ENCODE measurements at regions not wholly inside any gene's neighbourhood (a gene's known extent, or its start where the extent isn't known, plus 50 kb on each side); places are given as distances from the start of the nearest gene placed in this dataset.
"Not testable (repeated sequence)": the region's sequence is repeated elsewhere in the genome, so short reads cannot be mapped to it uniquely, and the experiment has no call there.

DNA sequence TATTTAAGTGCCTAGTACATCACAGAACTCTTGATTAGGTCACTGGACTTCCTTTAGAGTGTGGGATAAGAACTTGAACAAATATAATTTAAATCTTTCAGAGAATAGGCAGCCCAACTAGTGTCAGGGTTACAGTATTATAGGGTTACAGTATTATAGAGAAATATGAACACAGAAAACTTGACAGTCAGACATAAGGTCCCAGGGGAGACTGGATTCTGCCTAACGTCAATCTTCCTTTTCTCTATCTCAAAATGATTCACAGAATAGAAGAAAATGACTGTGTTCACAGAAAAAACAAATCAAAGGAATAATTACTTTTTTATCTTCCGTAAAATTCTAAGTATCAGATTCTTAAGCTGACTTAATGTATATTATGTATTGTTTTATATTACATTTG is 623.8 kb downstream of the HTR1B start:
- no peak for DNase-seq

DNA sequence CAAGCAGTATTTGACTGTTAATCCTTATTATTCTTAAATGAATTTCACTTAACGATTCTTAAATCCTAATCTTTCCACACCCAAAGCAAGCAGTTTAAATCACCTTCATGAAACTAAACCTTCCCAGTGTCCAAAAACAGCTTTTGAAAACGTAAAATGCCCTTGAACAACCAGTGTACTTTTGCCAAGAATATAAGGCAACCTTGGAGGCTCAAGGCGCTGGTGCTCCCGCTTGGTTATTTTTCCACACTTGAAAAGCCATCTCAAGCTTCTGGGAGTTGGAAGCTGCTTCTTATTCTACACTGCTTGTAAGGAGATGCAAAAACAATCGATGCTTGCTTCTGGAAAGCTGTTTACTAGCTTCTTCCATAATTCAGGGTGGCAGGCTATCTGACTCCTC is 625.7 kb downstream of the HTR1B start:
- DNase-seq = no peak

DNA sequence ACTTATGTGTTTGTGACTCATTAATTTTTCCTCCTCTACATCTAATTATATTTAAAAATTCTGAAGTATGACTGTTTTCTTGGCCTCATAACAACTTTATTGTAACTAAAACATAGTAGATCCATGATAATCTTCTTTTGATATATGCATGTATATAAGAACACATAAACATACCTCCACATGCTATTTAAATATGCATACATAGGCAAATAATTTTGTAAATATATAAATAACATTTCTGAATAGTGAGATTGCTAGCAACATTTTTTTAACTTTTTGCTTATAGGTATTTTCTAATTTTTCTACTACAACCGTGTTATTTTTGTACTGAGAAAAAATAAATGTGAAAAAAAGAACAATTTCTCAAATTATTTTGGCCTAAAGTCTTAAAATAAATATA is 627.6 kb downstream of the HTR1B start:
- no peak for DNase-seq

DNA sequence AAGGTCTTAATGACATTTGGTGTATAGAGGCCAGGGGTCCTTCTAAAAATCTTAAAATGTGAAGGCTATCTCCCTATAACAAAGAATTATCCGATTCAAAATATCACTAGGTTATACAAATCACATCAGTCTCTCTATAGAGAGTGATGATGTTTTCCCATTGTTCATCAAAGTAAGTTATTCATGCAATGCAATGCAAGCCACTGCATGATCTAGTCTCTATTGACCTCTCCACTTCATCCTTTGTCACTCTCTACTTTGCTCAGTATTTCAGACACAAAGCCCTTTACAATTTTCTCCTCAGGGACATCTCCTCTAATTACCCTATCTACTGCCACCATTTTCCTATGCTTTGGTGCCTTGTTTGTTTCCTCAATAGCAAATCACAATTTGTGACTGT is 628.0 kb downstream of the HTR1B start:
- DNase-seq = no peak

DNA sequence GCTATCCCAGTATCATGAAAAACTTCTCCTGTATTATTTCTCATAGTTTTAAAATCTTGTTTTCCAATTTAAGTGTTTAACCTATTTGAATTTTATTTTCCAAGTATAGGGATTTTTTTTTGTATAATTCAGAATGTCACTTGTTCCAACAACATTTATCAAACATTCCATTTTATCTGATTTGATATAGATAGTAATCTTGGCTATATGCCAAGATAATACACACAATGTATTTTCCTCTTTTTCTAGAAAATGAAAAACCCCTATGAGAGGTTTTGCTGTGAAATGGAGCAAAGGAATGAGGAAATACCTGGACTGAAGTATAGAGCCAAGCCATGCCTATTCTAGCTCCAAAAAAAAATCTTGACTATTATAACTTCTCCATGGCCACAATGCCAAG is 628.9 kb downstream of the HTR1B start:
- no peak for DNase-seq

DNA sequence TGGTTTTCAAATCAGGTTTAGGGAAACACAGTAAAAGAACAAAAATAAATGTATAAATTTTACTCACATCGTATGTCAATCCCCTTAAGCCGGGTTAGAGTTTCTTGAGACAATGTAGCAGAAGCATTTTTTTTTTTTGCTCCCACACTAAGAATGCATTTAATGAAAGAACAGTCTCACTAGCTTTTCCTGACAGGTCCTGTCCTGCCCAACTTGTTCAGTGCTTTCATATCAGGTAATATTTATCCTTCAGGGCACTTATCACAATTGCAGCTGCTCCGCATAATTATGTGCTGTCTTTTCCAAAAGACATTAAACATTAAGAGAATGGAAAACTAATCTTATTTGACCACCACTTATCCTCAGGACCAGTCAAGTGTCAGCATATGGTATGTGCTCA is 632.0 kb downstream of the HTR1B start:
- DNase-seq = no peak

DNA sequence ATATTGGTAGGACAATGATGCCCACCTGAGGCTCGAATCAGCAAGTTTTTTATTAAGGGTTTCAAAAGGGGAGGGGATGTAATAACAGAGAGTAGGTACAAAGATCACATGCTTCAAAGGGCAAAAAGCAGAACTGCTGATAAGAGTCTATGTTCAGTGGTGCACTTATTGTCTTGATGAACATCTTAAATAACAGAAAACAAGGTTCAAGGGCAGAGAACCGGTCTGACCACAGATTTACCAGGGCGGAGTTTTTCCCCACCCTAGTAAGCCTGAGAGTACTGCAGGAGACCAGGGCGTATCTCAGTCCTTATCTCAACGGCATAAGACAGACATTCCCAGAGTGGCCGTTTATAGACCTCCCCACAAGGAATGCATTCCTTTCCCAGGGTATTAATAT is 639.7 kb downstream of the HTR1B start:
- not testable (repeated sequence) for DNase-seq

DNA sequence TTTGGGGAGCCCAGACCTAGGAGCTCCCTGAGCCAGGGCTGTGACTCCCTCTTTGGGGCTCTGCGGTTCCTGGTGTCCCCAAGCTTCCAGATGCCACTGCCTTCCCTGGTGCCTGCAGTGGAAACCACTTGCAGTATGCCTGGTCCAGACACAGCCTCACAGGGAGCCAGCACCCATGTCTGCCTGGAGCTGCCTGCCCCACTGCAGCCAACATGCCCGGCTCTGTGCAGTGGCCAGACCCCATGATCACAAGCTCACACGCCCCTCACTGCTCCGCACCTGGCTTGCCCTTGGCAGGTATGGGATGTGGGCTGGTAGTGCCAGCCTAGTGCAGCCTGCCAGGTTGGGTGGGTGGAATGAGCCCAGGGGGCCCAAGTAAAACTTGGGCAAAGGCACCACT is 644.8 kb downstream of the HTR1B start:
- DNase-seq = no peak

DNA sequence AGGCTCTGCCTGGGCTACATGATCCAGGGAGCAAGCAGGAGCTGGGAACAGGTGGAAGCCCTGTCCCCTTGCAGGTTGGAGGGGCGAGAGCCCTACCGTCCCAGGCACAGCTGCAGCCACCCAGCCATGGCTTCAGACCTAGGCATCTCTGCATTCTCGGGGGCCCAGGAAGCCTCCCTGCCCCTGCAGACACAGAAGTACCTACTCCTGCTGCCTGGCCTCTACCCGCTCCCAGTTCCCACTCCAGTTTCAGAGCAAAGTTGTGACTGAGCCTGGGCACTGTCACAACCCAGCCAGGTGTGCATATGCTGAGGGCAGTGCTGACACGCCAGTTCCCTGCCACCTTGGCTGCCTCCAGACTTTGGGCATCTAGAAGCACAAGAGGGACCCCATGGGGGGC is 645.9 kb downstream of the HTR1B start:
- DNase-seq = no peak

DNA sequence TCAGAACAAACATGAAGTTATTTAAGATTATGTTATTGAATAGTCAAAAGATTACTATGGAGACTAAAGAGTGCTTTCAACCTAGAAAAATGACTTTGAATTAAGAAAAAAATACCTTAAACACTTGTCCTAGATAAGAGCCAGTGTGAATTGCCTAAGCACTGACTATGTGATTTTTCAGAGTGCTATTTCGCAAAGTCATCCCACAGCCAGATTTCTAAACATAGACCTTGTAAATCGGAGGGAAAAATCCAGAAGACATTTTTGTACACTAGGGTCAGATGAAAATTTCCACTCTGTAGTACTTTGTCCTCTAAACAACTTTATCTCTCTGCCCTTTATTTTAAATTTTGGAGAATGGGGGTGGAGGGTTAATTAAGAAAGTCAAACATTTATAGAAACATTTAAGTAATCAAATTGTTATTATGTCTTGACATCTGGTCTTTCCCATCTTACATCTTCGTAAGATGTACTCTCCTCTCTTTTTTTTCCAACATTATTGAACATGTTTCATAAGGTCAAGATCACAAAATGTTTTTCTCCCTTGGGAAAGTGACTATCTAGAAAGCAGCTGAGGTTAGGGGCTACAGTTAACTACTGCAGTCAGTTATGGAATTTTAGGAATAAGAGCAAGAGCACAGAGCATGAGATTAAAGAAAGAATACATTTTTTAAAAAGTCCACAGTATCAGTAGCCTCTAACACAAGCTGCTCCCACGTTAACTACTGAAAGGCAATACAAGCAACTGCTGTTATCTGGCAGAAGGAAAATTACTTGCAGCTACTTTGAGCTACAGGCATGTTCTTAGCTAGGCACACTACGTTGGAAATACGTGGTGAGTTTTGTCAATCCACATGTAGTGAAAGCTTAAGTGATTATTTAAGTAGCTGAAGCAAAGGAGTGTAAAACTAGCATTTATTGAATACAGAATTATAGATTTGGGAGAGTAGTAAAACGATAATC is 648.5 kb downstream of the HTR1B start:
- DNase-seq = no peak

DNA sequence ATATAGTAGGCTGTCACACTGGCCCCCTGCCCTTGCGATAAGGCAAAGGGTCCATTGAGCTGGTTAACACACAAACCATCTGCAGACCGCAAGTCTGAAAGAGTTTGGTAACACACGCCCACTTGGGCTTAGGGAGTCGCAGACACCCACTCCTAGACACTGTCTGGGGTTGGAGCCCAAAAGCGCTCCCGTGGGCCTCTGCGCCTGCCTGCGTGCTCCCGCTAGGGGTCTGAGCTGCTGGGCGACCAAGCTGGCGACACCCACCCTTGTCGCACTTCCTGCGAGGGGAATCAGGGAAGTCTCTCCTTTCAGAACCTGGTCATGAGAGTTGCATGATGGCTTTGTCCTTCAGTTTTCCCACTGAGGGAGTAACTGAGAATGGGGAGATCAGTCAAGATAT is 653.0 kb downstream of the HTR1B start:
- DNase-seq = no peak

DNA sequence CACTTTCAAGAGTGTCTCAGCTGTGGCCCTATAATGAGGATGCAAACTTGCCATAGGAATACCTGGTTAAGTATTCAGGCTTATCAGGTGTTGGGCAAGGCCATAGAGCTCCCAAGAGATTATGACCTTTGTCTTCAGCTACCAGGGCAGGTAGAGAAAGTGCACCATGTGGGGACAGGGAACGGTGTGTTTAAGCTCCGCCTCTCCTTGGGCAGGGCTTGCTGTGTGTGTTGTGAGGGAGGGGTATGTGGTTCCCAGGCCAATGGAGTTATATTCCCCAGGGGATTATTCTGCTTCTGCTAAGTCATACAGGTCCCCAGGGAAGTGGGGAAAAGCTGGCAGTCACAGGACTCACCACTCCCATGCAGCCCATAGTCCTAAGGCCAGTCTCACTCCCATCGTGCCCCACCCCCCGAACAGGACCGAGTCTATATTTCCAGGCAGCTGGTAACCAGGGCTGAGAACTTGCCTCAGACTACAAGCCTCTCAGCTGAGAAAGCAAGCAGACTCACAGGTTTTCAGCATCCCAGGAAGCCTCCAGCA is 660.2 kb downstream of the HTR1B start:
- no peak for DNase-seq

DNA sequence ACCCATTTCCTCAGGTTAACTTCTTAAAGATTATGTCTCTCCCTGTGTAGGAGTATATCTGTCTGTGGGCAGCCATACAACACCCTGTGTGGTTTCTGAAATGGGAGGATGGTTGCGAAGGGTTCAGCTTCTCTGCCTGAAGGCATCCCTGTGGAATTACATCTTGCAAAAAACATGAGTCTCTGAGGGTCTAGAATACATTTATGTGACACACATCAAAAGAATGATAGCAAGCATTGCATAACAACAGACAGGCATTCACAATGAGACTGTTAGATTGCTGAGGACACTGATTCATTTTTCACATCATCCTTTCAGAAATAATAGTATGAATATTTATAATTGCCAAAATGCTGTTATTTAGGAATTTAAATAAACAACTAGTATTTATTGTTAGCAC is 670.9 kb downstream of the HTR1B start:
- no peak for DNase-seq

DNA sequence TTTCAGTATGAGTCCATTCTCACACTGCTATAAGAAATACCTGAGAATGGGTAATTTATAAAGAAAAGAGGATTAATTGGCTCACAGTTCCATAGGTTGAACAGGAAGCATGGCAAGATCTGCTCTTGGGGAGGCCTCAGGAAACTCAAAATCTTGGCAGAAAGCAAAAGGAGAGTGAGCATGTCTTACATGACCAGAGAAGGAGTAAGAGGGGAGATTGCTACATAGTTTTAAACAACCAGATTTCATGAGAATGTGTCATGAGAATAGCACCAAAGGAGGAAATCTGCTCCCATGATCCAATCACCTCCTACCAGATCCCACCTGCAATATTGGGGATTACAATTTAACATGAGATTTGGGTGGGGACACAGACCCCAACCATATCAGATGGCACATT is 672.4 kb downstream of the HTR1B start:
- no peak for DNase-seq

DNA sequence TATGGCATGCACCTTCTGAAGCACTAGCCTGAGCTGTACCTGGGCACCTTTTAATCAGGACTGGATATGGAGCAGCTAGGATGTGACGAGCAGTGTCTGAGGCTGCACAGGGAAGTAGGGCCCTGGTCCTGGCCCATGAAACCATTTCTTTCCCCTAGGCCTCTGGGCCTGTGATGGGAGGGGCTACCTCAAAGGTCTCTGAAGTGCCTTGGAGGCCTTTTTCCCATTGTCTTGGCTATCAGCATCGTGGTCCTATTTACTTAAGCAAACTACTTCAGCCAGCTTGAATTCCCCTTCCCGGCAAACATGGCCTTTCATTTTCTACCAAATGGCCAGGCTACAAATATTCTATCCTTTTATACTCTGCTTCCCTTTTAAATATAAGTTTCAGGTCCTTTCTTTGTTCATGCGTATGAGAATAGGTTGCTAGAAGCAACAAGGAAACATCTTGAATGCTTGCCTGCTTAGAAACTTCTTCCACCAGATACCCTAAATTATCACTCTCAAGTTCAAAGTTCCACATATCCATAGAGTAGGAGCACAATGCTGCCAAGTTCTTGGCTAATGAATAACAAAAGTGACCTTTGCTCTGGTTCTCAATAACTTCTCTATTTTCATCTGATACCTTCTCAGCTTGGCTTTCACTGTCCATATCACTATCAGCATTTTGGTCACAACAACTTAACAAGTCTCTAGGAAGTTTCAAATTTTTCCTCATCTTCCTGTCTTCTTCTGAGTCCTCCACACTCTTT is 673.1 kb downstream of the HTR1B start:
- DNase-seq = no peak

DNA sequence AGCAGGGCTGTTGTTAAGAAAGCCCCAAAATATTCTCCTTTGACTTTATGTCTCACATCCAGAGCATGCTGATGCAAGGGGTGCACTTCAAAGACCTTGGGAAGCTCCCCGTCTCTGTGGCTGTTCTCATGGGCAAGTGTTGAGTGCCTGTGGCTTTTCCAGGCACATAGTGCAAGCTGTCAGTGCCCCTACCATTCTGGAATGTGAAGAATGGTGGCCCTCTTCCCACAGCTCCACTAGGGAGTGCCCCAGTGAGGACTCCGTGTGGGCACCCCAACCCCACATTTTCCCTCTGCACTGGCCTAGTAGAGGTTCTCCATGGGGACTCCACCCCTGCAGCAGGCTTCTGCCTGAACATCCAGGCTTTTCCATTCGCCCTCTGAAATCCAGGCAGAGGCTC is 673.7 kb downstream of the HTR1B start:
- no peak for DNase-seq

DNA sequence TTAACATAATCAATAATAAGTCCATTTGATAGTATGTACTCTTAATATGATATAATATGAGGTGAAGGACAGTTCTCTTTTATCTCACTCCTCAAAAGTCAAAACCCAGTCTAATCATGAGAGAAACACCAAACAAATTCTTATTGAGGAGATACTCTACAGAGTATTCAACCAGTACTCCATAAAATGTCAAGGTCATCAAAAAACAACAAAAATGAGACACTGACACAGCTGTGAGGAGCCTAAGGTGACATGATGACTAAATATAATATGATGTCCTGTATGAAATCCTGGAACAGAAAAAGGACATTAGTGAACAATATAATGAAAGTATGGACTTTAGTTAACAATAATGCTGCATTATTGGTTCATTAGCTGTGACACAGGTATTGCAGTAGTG is 675.1 kb downstream of the HTR1B start:
- no peak for DNase-seq

DNA sequence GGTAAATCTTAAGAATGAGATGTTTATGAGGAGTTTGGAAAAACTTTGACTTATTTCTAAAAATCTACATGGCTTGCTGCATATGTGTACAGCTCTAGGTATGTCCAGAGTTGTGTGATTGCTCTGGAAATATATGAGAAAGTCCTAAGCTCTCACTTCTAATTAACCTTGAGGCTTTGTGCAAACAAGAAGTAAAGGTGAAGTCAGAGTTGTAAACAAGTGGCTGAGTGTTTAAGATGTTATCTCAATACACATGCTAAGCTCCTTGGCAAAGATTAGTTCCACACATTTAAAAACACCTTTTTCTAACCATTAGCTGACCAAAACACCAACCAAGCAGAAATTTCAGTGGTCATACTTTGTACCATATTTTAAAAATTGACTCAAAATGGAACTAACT is 684.2 kb downstream of the HTR1B start:
- DNase-seq = no peak

DNA sequence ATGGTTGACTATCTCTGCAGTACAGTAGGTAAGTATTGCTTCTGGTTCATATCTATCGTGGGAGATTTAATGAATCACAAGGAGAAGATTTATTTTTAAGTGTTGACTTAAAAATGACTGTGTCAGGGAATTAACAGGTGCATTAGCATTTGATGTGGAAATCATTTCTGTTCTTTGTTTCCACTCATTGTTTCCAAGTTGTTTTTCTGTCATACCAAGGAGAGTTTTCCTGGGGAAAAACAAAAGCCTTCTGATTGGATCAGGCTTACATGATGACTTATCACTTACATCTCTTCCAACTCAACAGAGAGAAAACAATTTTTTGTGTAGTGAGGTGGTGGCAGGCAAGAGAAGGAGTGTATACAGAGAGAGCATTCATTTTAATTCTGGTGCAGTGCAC is 686.4 kb downstream of the HTR1B start:
- DNase-seq = no peak

DNA sequence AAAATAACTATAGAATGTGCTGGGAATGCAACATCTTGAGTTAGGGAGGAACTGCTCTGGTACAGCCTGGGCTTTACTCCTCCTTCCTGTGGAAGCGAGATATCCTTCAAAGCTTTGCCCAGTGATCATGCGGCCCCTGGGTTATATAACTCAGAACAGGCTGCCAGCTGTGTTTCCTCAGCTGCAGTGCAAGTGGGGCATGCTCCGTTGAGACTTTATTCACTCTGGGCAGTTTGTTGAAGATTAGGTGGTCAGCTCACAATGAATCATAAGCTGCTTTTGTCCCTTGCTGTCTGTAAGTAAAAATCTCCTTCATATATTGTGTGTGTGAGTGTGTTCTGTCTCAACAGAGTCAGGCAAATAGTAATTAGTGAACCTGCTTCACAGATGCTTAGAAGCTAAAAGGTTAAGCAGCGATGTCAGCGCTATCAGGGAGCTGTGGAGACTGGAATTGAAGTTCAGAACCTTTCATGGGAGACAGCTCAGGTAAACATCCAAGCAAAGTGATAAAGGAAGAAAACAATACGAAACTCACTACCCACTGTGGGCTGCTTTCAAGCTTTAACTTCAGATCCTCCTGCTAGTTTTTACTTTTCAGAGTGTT is 688.4 kb downstream of the HTR1B start:
- DNase-seq = no peak

DNA sequence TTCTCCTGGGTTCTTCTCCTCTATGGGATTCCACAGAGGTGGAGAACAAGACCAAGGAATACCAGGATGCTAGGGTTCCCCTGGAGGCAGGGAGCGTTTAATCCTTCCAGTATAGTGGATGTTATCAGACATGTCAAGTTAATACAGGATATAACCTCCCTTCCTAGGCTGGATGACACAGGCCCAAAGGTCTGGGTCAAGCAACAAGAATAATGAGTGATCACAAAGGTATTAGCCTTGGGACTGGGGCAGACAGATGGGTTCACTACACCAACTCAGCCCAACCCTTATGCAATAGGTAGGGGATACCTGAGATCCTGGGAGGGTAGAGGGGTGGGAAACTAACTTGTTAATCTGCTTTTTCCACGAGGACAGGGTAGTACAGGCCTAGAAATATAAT is 690.3 kb downstream of the HTR1B start:
- no peak for DNase-seq

DNA sequence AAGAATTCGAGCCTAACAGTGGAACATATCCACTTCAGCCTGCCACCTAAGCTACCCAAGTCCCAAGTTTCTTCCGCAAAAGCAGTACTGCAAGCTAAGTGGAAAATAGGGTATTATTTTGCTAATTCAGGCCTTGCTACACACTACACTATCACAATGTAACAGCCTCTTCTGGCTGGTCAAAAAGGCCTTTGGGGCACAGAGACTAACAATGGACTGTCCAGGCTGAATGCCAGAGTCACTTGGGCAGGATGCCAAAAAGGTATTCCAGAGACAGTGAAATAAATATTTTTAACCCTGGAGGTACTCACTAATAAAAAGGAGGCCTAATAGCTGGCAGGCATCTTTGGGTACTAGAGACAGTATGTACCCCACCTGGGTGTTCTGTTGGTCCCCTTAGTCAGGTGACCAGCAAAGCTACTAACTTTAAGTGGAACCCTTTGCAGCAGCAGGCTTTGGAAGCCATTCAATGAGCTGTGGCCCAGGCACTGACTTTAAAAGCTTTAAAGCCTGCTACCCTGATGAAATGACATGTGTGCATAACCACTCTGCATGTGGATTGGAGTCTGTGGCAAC is 692.1 kb downstream of the HTR1B start:
- DNase-seq = no peak

DNA sequence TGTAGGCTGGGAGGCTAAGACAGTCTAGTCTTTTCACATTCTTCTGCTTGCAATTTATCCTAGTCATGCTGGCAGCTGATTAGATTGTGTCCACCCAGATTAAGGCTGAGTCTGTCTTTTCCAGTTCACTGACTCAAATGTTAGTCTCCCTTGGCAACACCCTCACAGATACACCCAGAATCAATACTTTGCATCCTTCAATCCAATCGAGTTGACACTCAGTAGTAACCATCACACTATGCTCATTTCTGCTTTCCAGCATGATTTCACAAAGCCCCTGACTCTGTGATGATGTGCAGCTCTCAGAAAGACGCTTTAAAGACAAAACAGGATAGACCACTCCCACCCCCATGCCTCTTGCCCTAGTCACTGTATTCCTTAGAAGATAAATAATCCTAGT is 693.0 kb downstream of the HTR1B start:
- no peak for DNase-seq

All from NCI-H1930 (cell line).